SIG-M5 (cell line): ENCODE measurements at regions not wholly inside any gene's neighbourhood (a gene's known extent, or its start where the extent isn't known, plus 50 kb on each side); places are given as distances from the start of the nearest gene placed in this dataset.
A peak's percentile ranks its signal among the peaks of the same experiment; 100 is the strongest.
"Not testable (repeated sequence)": the region's sequence is repeated elsewhere in the genome, so short reads cannot be mapped to it uniquely, and the experiment has no call there.

Experiments
- DNase-seq: peaks from one replicate; lab custom pipeline; 2025; lab: John Stamatoyannopoulos, UW

DNA sequence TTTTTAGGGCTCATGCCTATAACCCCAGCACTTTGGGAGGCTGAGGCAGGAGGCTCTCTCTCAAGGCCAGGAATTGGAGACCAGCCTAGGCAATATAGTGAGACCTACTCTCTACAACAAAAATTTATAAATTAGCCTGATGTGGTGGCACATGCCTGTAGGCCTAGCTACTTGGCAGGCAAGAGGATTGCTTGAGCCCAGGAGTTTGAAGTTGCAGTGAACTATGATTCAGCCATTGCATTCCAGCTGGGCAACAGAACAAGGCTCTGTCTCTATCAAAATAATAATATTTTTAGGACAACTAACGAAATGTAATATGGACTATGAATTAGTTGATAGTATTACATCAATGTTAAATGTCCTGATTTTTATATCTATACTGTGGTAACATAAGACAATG lies 68.8 kb upstream of the ARID1A start:
- DNase-seq, result no peak

DNA sequence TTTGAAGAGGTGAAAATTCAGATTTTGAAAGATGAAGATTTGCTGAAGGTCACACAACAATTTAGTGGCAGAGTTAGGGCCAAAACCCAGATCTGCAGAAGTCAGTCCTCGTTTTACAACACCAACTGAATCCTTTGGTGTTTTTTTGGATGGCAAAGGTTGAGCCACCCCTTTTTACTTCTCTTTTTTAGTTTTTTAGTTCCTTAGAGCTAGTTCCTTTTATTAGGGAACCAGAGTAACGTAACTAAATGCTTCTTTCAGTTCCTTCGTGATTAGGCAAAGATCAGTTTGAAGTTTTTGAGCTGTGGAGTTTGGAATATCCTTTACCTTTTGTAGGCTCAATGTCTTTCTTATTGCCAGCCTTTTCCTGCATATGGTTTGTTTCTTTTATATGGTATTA lies 67.9 kb upstream of the ARID1A start:
- DNase-seq, result peak; percentile 70

DNA sequence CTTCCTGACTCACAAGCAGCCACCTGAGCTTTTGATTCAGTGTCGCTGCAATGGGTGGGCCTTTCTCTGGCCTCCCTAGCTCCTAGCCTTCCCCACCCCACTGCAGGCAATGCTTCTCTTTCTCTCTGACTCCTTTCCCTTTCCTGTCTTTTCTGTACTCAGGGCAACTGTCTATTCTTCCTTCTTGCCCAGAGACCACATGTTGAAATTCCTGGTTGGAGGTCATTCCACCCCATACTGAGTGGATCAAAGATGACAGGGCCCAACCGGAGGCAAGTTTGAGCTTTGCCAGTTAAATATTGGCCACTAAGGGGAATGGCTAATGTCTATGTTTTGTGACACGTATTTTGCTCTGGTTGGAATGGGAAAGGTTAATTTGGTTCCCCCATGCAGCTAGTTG lies 65.2 kb upstream of the ARID1A start:
- DNase-seq, result no peak

DNA sequence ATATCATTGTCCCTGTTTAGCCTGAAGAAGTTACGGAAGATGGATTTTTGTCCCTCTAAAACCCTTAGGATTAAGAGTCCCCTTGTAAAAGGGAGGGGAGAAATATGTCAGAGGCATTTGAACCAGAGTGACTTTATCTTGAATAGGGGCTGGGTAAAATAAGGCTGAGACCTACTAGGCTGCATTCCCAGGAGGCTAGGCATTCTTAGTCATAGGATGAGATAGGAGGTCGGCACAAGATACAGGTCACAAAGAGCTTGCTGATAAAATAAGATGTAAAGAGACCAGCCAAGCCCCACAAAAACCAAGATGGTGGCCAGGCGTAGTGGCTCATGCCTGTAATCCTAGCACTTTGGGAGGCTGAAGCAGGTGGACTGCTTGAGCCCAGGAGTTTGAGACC lies 60.0 kb upstream of the ARID1A start:
- DNase-seq, result not testable (repeated sequence)

DNA sequence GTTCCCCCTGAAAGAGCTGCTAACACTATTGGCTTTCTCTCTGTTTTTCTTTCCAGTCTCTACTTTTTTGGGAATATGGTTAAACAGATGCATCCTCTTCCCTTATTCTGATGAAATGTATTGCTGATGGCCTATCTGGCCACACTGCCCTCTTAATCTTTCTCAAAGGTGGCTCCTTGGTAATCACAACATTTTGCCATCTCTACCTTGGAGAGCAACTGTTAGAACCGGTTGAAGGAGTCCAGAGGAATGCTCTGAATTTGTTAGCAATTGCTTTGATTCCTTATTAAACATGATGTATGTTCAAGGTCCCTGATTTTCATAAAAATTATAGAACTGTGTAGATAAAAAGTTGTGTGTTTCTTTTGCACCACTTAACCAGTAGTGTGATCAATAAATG lies 50.1 kb upstream of the ARID1A start:
- DNase-seq, result no peak
